ENCODE measurements at regions not wholly inside any gene's neighbourhood (a gene's known extent, or its start where the extent isn't known, plus 50 kb on each side); places are given as distances from the start of the nearest gene placed in this dataset.
A peak's percentile ranks its signal among the peaks of the same experiment; 100 is the strongest.
"Not testable (repeated sequence)": the region's sequence is repeated elsewhere in the genome, so short reads cannot be mapped to it uniquely, and the experiment has no call there.

- no peak for DNase-seq
These were observed 199.1 kb upstream of the ARL4C start for GRCh38 chr2:234695981-234696380.

- DNase-seq = no peak
These were observed 197.5 kb upstream of the ARL4C start for GRCh38 chr2:234694244-234695013.

GRCh38 chr2:234693681-234694190 lies 196.9 kb upstream of the ARL4C start:
- not testable (repeated sequence) for DNase-seq

- not testable (repeated sequence) for DNase-seq
These were observed 196.3 kb upstream of the ARL4C start for GRCh38 chr2:234693191-234693590.

GRCh38 chr2:234691968-234692955 lies 195.4 kb upstream of the ARL4C start:
- DNase-seq = no peak

- no peak for DNase-seq
These were observed 194.3 kb upstream of the ARL4C start for GRCh38 chr2:234691214-234691575.

- DNase-seq = no peak
These were observed 193.8 kb upstream of the ARL4C start for GRCh38 chr2:234690569-234691213.

- DNase-seq = no peak
These were observed 193.1 kb upstream of the ARL4C start for GRCh38 chr2:234689911-234690379.

GRCh38 chr2:234687718-234688475 lies 191.0 kb upstream of the ARL4C start:
- no peak for DNase-seq

GRCh38 chr2:234686088-234686890 lies 189.4 kb upstream of the ARL4C start:
- no peak for DNase-seq

GRCh38 chr2:234684466-234684865 lies 187.6 kb upstream of the ARL4C start:
- DNase-seq = no peak

GRCh38 chr2:234683950-234684349 lies 187.1 kb upstream of the ARL4C start:
- no peak for DNase-seq

GRCh38 chr2:234682492-234683228 lies 185.8 kb upstream of the ARL4C start:
- no peak for DNase-seq

- no peak for DNase-seq
These were observed 184.1 kb upstream of the ARL4C start for GRCh38 chr2:234680688-234681619.

- DNase-seq = peak in 1 of 51 donors; percentile 17
These were observed 183.1 kb upstream of the ARL4C start for GRCh38 chr2:234679741-234680687.

- no peak for DNase-seq
These were observed 182.4 kb upstream of the ARL4C start for GRCh38 chr2:234679301-234679740.

GRCh38 chr2:234678711-234679110 lies 181.8 kb upstream of the ARL4C start:
- DNase-seq = no peak
